ENCODE measurements at regions not wholly inside any gene's neighbourhood (a gene's known extent, or its start where the extent isn't known, plus 50 kb on each side); places are given as distances from the start of the nearest gene placed in this dataset.

GRCh38 chr7:117929237-117929636 is 56.0 kb upstream of the CTTNBP2 start:
- Mint-ChIP-seq H3K36me3 (peaks cover 0 to 4% (median 0%) of the 10 kb centered on the region in 5 donors), H3K9me3 (peaks cover 0 to 25% (median 1%) of the 10 kb centered on the region in 11 donors), H3K4me1 (no peaks in the 10 kb centered on the region), H3K4me3 (no peak overlapping the region), H3K27ac (no peak overlapping the region), H3K27me3 (peaks cover 0 to 5% (median 0%) of the 10 kb centered on the region in 5 donors)
- no peak for DNase-seq
- Histone ChIP-seq H3K4me1 (ENCODE audit: control insufficient read depth in 2 of 2, insufficient read depth in 2 of 2, low read length in 2 of 2) (no peaks in the 10 kb centered on the region), H3K27me3 (ENCODE audit: control insufficient read depth in 2 of 2, insufficient read depth in 2 of 2, low read length in 2 of 2) (no peaks in the 10 kb centered on the region), H3K36me3 (ENCODE audit: control insufficient read depth in 2 of 3, insufficient read depth in 3 of 3, low read length in 3 of 3) (no peaks in the 10 kb centered on the region), H3K4me3 (ENCODE audit: low read length) (no peak overlapping the region), H3K9me3 (ENCODE audit: control insufficient read depth in 2 of 3, low read length in 3 of 3) (no peaks in the 10 kb centered on the region), H3K27ac (ENCODE audit: low read depth, low read length) (no peak overlapping the region)
- CTCF ChIA-PET, result no interaction called here
- ATAC-seq, result no peak
- intact Hi-C loops (cut with micrococcal nuclease), result no loop called here
- POLR2A ChIA-PET, result no interaction called here

- no peak overlapping the region for H3K4me3 Mint-ChIP-seq
- Histone ChIP-seq H3K9me3 (ENCODE audit: control insufficient read depth in 2 of 3, low read length in 3 of 3) (no peaks in the 10 kb centered on the region), H3K4me1 (ENCODE audit: control insufficient read depth in 2 of 2, insufficient read depth in 2 of 2, low read length in 2 of 2) (no peaks in the 10 kb centered on the region), H3K4me3 (ENCODE audit: low read length) (no peak overlapping the region), H3K27me3 (ENCODE audit: control insufficient read depth in 2 of 2, insufficient read depth in 2 of 2, low read length in 2 of 2) (no peaks in the 10 kb centered on the region), H3K27ac (ENCODE audit: low read depth, low read length) (no peak overlapping the region), H3K36me3 (ENCODE audit: control insufficient read depth in 2 of 3, insufficient read depth in 3 of 3, low read length in 3 of 3) (no peaks in the 10 kb centered on the region)
- H3K27ac Mint-ChIP-seq, result no peak overlapping the region
- ChIA-PET CTCF (no interaction called here), POLR2A (no interaction called here)
- peaks cover 0 to 4% (median 0%) of the 10 kb centered on the region in 5 donors for H3K36me3 Mint-ChIP-seq
- no peak for DNase-seq
- peaks cover 0 to 5% (median 0%) of the 10 kb centered on the region in 5 donors for H3K27me3 Mint-ChIP-seq
- no peak for ATAC-seq
- no peaks in the 10 kb centered on the region for H3K4me1 Mint-ChIP-seq
- intact Hi-C loops (cut with micrococcal nuclease), result no loop called here
- peaks cover 0 to 20% (median 1%) of the 10 kb centered on the region in 11 donors for H3K9me3 Mint-ChIP-seq
Measured at GRCh38 chr7:117931314-117931713, 58.1 kb upstream of the CTTNBP2 start.

GRCh38 chr7:117937049-117937752 is 64.0 kb upstream of the CTTNBP2 start:
- Histone ChIP-seq H3K27me3 (ENCODE audit: control insufficient read depth in 2 of 2, insufficient read depth in 2 of 2, low read length in 2 of 2) (no peaks in the 10 kb centered on the region), H3K27ac (ENCODE audit: low read depth, low read length) (no peak overlapping the region), H3K36me3 (ENCODE audit: control insufficient read depth in 2 of 3, insufficient read depth in 3 of 3, low read length in 3 of 3) (no peaks in the 10 kb centered on the region), H3K9me3 (ENCODE audit: control insufficient read depth in 2 of 3, low read length in 3 of 3) (no peaks in the 10 kb centered on the region), H3K4me3 (ENCODE audit: low read length) (no peak overlapping the region), H3K4me1 (ENCODE audit: control insufficient read depth in 2 of 2, insufficient read depth in 2 of 2, low read length in 2 of 2) (no peaks in the 10 kb centered on the region)
- CTCF ChIA-PET, result no interaction called here
- peaks cover 0 to 5% (median 3%) of the 10 kb centered on the region in 5 donors for H3K27me3 Mint-ChIP-seq
- ATAC-seq (no peak), DNase-seq (no peak)
- H3K27ac Mint-ChIP-seq, result no peak overlapping the region
- H3K4me3 Mint-ChIP-seq, result no peak overlapping the region
- H3K9me3 Mint-ChIP-seq, result peaks cover 0 to 11% (median 2%) of the 10 kb centered on the region in 11 donors
- POLR2A ChIA-PET, result no interaction called here
- H3K4me1 Mint-ChIP-seq, result no peaks in the 10 kb centered on the region
- peaks cover 0 to 3% (median 0%) of the 10 kb centered on the region in 5 donors for H3K36me3 Mint-ChIP-seq
- intact Hi-C loops (cut with micrococcal nuclease), result no loop called here

GRCh38 chr7:117937753-117938483 is 64.7 kb upstream of the CTTNBP2 start:
- Histone ChIP-seq H3K4me3 (ENCODE audit: low read length) (no peak overlapping the region), H3K27me3 (ENCODE audit: control insufficient read depth in 2 of 2, insufficient read depth in 2 of 2, low read length in 2 of 2) (no peaks in the 10 kb centered on the region), H3K4me1 (ENCODE audit: control insufficient read depth in 2 of 2, insufficient read depth in 2 of 2, low read length in 2 of 2) (no peaks in the 10 kb centered on the region), H3K9me3 (ENCODE audit: control insufficient read depth in 2 of 3, low read length in 3 of 3) (no peaks in the 10 kb centered on the region), H3K36me3 (ENCODE audit: control insufficient read depth in 2 of 3, insufficient read depth in 3 of 3, low read length in 3 of 3) (no peaks in the 10 kb centered on the region), H3K27ac (ENCODE audit: low read depth, low read length) (no peak overlapping the region)
- POLR2A ChIA-PET, result interaction anchor here (0.7 kb wide), 1 partner anchor 220 kb away, joined by 3 read pairs; no protein-coding TSS in a partner anchor
- Mint-ChIP-seq H3K9me3 (peaks cover 0 to 7% (median 2%) of the 10 kb centered on the region in 11 donors), H3K27ac (no peak overlapping the region), H3K27me3 (peaks cover 0 to 5% (median 0%) of the 10 kb centered on the region in 5 donors), H3K4me1 (no peaks in the 10 kb centered on the region), H3K36me3 (no peaks in the 10 kb centered on the region), H3K4me3 (no peak overlapping the region)
- ATAC-seq (no peak), DNase-seq (no peak)
- CTCF ChIA-PET, result no interaction called here
- intact Hi-C loops (cut with micrococcal nuclease), result no loop called here

GRCh38 chr7:117941138-117941810 is 68.0 kb upstream of the CTTNBP2 start:
- Mint-ChIP-seq H3K27ac (no peak overlapping the region), H3K4me3 (no peak overlapping the region), H3K36me3 (no peaks in the 10 kb centered on the region), H3K9me3 (peaks cover 0 to 6% (median 0%) of the 10 kb centered on the region in 11 donors), H3K4me1 (no peaks in the 10 kb centered on the region), H3K27me3 (peaks cover 0 to 3% (median 0%) of the 10 kb centered on the region in 5 donors)
- no peak overlapping the region for H3K27ac ChIP-seq (ENCODE audit: low read depth, low read length)
- POLR2A ChIA-PET, result no interaction called here
- H3K27me3 ChIP-seq (ENCODE audit: control insufficient read depth in 2 of 2, insufficient read depth in 2 of 2, low read length in 2 of 2), result no peaks in the 10 kb centered on the region
- CTCF ChIA-PET, result no interaction called here
- H3K4me1 ChIP-seq (ENCODE audit: control insufficient read depth in 2 of 2, insufficient read depth in 2 of 2, low read length in 2 of 2), result no peaks in the 10 kb centered on the region
- ATAC-seq (no peak), DNase-seq (no peak)
- H3K36me3 ChIP-seq (ENCODE audit: control insufficient read depth in 2 of 3, insufficient read depth in 3 of 3, low read length in 3 of 3), result no peaks in the 10 kb centered on the region
- intact Hi-C loops (cut with micrococcal nuclease), result no loop called here
- no peak overlapping the region for H3K4me3 ChIP-seq (ENCODE audit: low read length)
- no peaks in the 10 kb centered on the region for H3K9me3 ChIP-seq (ENCODE audit: control insufficient read depth in 2 of 3, low read length in 3 of 3)

DNA sequence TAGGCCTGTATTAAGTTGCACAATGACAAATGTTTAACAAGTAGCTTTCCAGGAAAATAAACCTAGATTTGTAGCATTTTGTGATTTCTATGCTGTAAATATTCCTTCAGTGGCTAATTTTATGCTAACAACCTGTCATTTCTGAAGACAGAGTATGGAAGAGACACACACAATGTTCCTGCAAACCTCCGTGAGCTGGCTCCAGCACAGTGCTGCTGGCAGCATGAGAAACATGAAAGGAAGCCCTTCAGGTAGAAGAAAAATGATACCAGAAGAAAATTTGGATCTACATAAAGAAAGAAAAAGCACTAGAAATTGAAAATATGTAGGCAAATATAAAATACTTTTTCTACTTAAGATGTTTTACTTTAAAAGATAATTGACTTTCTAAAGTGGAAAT is 69.5 kb upstream of the CTTNBP2 start:
- Mint-ChIP-seq H3K4me1 (no peaks in the 10 kb centered on the region), H3K36me3 (no peaks in the 10 kb centered on the region), H3K27me3 (no peaks in the 10 kb centered on the region), H3K4me3 (no peak overlapping the region), H3K27ac (no peak overlapping the region), H3K9me3 (peaks cover 0 to 6% (median 0%) of the 10 kb centered on the region in 11 donors)
- DNase-seq, result no peak
- ChIA-PET POLR2A (no interaction called here), CTCF (no interaction called here)
- H3K4me1 ChIP-seq (ENCODE audit: control insufficient read depth in 2 of 2, insufficient read depth in 2 of 2, low read length in 2 of 2), result no peaks in the 10 kb centered on the region
- no peaks in the 10 kb centered on the region for H3K27me3 ChIP-seq (ENCODE audit: control insufficient read depth in 2 of 2, insufficient read depth in 2 of 2, low read length in 2 of 2)
- no peak for ATAC-seq
- intact Hi-C loops (cut with micrococcal nuclease), result no loop called here
- H3K27ac ChIP-seq (ENCODE audit: low read depth, low read length), result no peak overlapping the region
- no peaks in the 10 kb centered on the region for H3K36me3 ChIP-seq (ENCODE audit: control insufficient read depth in 2 of 3, insufficient read depth in 3 of 3, low read length in 3 of 3)
- H3K4me3 ChIP-seq (ENCODE audit: low read length), result no peak overlapping the region
- no peaks in the 10 kb centered on the region for H3K9me3 ChIP-seq (ENCODE audit: control insufficient read depth in 2 of 3, low read length in 3 of 3)

Measured in naive thymus-derived CD4-positive, alpha-beta T cell (primary cell).